Suprapubic skin (tissue), 4 donors: ENCODE measurements at regions not wholly inside any gene's neighbourhood (a gene's known extent, or its start where the extent isn't known, plus 50 kb on each side); places are given as distances from the start of the nearest gene placed in this dataset.

Experiments
- CTCF ChIP-seq, 2 donors: fragments of 200-600 bp in 1 of 2; fragments of 450-650 bp in 1 of 2; sonication (generic) in 1 of 2; IDR thresholded peaks; one replicate each; pipeline ENCODE4 v1.5.1; 2016 to 2019; ENCODE audit warnings: antibody characterized with exemption in 2 of 2, mild to moderate bottlenecking in 1 of 2, moderate library complexity in 1 of 2
- POLR2A ChIP-seq, 2 donors: fragments of 450-650 bp; IDR thresholded peaks; one replicate each; pipeline ENCODE4 v1.6.1; 2017; ENCODE audit warnings: antibody characterized with exemption in 2 of 2, mild to moderate bottlenecking in 2 of 2, moderate library complexity in 2 of 2
- POLR2AphosphoS5 ChIP-seq, 3 donors: sonication (generic); formaldehyde crosslinking; IDR thresholded peaks; one replicate each; pipeline ENCODE4 v1.6.1; 2017; ENCODE audit warnings: antibody characterized with exemption in 3 of 3

- no peak for TF ChIP-seq CTCF (IDR thresholded peaks at IDR 0.05)
- TF ChIP-seq POLR2AphosphoS5 (IDR thresholded peaks at IDR 0.05) = no peak
- TF ChIP-seq POLR2A (IDR thresholded peaks at IDR 0.05) = no peak
These were observed 66.6 kb downstream of the ACKR3 start for GRCh38 chr2:236636261-236636660.
